Epithelial cell of esophagus (primary cell): ENCODE measurements at regions not wholly inside any gene's neighbourhood (a gene's known extent, or its start where the extent isn't known, plus 50 kb on each side); places are given as distances from the start of the nearest gene placed in this dataset.

ENCODE experiments used
- DNase-seq: peaks from one replicate; pipeline ENCODE4 v3.0.0; 2010; ENCODE audit warnings: low read depth
- H3K4me3 ChIP-seq: 2 replicates; pipeline ENCODE4 v1.5.1; 2011; ENCODE audit warnings: mild to moderate bottlenecking, low read length, control low read depth
- TF ChIP-seq, protein P1 (sequence below): IDR thresholded peaks from 2 replicates; pipeline ENCODE4 v1.5.1; 2011; ENCODE audit warnings: low read depth, mild to moderate bottlenecking, low read length, control low read depth, inconsistent platforms; ENCODE audit not compliant: insufficient read depth; ENCODE audit errors: missing control alignments

GRCh38 chr3:72127844-72128243 is 342.9 kb upstream of the PROK2 start:
- DNase-seq, result peak; percentile 75
- TF ChIP-seq, protein P1, sequence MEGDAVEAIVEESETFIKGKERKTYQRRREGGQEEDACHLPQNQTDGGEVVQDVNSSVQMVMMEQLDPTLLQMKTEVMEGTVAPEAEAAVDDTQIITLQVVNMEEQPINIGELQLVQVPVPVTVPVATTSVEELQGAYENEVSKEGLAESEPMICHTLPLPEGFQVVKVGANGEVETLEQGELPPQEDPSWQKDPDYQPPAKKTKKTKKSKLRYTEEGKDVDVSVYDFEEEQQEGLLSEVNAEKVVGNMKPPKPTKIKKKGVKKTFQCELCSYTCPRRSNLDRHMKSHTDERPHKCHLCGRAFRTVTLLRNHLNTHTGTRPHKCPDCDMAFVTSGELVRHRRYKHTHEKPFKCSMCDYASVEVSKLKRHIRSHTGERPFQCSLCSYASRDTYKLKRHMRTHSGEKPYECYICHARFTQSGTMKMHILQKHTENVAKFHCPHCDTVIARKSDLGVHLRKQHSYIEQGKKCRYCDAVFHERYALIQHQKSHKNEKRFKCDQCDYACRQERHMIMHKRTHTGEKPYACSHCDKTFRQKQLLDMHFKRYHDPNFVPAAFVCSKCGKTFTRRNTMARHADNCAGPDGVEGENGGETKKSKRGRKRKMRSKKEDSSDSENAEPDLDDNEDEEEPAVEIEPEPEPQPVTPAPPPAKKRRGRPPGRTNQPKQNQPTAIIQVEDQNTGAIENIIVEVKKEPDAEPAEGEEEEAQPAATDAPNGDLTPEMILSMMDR, result no peak
- H3K4me3 ChIP-seq, result no peak overlapping the region

DNA sequence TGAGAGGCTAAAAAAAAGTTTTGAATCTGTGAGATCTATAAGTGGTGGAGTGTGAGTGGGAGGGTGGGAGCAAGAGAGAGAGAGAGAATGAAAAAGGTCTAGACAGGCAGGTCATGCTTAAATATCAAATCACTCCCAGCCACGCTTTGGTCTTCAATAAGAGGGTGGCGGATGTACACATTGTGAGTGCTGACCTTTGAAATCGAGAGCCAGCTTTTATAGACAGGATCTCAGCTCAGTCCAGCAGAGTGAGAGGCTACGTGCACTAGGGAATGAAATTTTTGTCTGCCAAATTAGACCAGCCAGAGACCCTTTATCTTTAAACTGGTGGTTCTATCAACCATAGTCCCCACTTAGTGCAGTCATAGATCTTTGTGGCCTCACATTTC is 342.3 kb upstream of the PROK2 start:
- H3K4me3 ChIP-seq, result no peak overlapping the region
- TF ChIP-seq, protein P1, result no peak
- no peak for DNase-seq

DNA sequence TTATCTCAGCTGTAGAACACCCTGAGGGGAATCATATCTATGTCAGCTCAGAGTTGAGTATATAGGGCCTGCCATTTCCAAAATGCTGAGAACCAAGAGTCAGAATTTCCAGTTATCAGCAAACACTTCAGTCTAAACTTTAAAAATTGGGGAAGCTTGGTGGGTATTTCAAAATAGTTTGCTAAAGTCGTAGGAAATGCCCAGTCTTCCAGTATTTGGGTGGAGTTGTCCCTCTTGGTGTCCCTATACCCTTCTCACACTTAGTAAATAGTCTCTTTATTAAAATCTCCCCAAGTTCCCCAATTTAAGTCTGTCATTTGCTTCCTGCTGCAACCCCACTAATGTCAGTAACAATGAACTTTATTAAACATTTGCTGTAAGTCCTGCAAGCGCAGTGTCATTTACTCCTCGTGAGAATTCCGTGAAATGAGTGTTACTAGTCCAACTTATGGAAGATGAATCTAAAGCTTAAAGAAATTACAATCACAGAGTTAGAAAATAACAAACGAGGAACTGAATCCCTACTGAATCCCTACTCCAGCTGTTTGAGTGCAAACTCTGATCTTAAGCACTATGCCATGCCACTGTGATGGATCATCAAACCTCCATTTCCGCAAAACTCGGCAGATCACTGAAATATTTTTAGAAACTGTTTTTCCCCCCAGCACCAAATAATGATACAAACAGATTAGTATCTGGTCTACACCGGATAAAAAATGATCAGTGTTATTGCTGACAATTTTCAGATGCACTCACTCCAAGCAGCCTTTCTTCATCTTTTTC is 341.7 kb upstream of the PROK2 start:
- TF ChIP-seq, protein P1, result no peak
- DNase-seq, result no peak
- H3K4me3 ChIP-seq, result no peak overlapping the region

DNA sequence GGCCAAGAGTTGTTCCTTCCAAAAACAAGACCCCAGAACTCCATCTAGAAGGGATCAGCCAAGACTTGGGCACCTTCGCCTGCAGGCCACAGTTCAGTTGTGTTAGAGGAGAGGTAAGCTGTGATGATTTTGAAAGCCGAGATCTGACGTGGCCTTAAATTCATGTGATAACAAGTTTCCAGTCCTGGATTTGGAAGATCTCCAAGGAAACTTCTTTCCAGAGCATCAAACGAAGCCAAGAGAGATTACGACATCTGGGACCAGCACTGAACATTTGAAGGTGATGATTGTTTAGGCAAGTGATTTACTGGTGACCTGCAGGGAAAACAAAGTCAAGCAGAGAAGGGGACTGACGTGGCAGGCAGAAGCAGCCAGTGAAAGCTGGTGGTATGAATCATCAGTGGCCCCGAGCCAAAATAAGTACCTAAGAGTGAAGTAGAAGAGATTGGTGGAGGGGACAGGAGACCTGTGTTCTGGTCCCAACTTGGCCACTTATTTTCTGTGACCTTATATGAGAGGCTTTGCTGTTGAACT is 339.0 kb upstream of the PROK2 start:
- no peak overlapping the region for H3K4me3 ChIP-seq
- peak; percentile 99 for DNase-seq
- TF ChIP-seq, protein P1, result peak; percentile 9

DNA sequence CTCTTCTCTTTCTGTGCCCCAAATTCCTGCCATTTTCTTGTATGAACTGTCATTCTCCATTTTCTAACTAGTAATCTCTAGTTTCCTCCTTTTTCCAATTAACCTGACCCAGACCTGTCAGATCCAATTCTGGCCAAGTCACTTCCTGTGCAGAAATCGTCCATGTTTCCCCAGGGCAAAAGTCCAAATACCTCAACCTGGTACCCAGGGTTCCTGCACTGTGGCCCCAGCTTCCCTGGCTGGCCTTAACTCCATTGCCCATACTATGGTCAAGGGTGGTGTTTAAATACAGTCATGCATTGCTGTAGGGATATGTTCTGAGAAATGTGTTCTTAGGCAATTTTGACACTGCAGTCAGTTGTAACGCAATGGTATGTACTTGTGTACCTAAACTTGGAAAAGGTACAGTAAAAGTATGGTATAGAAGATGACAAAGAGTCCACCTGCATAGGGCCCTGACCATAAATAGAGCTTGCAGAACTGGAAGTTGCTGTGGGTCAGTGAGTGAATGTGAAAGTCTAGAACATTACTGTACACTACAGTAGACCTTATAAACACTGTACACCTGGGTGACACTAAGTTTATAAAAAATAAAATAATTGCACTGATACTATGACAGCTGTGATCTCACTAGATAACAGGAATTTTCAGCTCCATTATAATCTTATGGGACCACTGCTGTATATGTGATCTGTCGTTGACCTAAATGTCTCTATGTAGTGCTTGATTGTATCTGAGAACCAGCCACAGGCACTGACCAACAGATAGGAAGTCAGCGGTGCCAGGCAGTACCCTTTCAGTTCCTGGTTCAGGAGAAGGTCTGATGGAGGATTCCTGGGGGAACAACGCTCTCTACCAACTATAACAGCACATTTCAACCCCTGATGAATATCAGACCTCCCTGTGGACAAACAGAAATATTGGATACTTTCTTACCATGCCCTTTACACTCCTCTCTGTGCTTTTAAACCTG is 336.1 kb upstream of the PROK2 start:
- TF ChIP-seq, protein P1, result no peak
- no peak overlapping the region for H3K4me3 ChIP-seq
- no peak for DNase-seq

DNA sequence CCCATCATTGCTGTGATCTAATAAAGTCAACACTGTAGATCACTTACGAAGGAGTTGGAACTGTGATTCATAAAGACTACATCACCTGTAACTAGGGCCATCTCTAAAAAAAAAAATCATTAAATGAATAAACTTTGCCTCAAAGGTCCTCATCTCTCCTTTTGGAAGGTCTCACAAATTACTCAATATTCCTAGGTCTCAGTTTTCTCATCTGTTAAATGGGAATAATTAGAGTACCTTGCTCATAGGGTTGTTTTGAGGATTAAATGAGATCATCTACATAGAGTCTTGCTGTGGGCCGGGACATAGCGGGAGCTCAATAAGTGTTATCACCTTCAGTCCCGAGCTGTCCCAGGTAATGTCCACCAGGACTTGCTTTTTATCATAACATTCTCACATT is 335.1 kb upstream of the PROK2 start:
- TF ChIP-seq, protein P1, result no peak
- no peak for DNase-seq
- no peak overlapping the region for H3K4me3 ChIP-seq
